SU-DHL-6 (cell line): ENCODE measurements at regions not wholly inside any gene's neighbourhood (a gene's known extent, or its start where the extent isn't known, plus 50 kb on each side); places are given as distances from the start of the nearest gene placed in this dataset.

Source experiments
- CTCF ChIP-seq: fragments of 200-600 bp; sonication (generic); IDR thresholded peaks from one replicate; pipeline ENCODE4 v1.5.1; 2017; ENCODE audit warnings: antibody characterized with exemption, mild to moderate bottlenecking, low read length, moderate library complexity; ENCODE audit not compliant: insufficient read depth, poor library complexity, severe bottlenecking
- EZH2phosphoT487 ChIP-seq: fragments of 200-600 bp; sonication (generic), shearing (Covaris generic); conservative IDR thresholded peaks from 2 replicates; pipeline ENCODE4 v1.6.1; 2018; ENCODE audit warnings: mild to moderate bottlenecking, antibody characterized with exemption, low read length, moderate library complexity, mixed read lengths

GRCh38 chr15:95880031-95880570, 450.4 kb upstream of the NR2F2 start:
- no peak for TF ChIP-seq CTCF
- TF ChIP-seq EZH2phosphoT487 = no peak
